ENCODE measurements at regions not wholly inside any gene's neighbourhood (a gene's known extent, or its start where the extent isn't known, plus 50 kb on each side); places are given as distances from the start of the nearest gene placed in this dataset.
"Not testable (repeated sequence)": the region's sequence is repeated elsewhere in the genome, so short reads cannot be mapped to it uniquely, and the experiment has no call there.

- Histone ChIP-seq H3K4me1 (ENCODE audit: control insufficient read depth, insufficient read depth, low read length, poor library complexity, severe bottlenecking) (no peaks in the 10 kb centered on the region), H3K36me3 (ENCODE audit: control insufficient read depth, insufficient read depth, low read length) (no peaks in the 10 kb centered on the region), H3K4me3 (ENCODE audit: extremely low read depth, insufficient read depth, low read length, poor library complexity, severe bottlenecking) (no peak overlapping the region), H3K27ac (ENCODE audit: low read depth, low read length, severe bottlenecking) (no peak overlapping the region), H3K9me3 (ENCODE audit: control insufficient read depth, low read length) (no peaks in the 10 kb centered on the region)
- WGBS, 2 experiments (ENCODE audit: insufficient coverage in 2 of 2), result 87 to 92% methylated on average over 3 of the region's 6 CpGs
Observed at GRCh38 chr4:173652283-173652931, 122.4 kb upstream of the HAND2 start.

GRCh38 chr4:173651651-173652282, 121.7 kb upstream of the HAND2 start:
- H3K4me1 ChIP-seq (ENCODE audit: control insufficient read depth, insufficient read depth, low read length, poor library complexity, severe bottlenecking), result no peaks in the 10 kb centered on the region
- H3K36me3 ChIP-seq (ENCODE audit: control insufficient read depth, insufficient read depth, low read length), result no peaks in the 10 kb centered on the region
- H3K27ac ChIP-seq (ENCODE audit: low read depth, low read length, severe bottlenecking), result no peak overlapping the region
- WGBS, 2 experiments (ENCODE audit: insufficient coverage in 2 of 2), result 70 to 96% methylated on average over 1 to 4 of the region's 7 CpGs
- no peaks in the 10 kb centered on the region for H3K9me3 ChIP-seq (ENCODE audit: control insufficient read depth, low read length)
- no peak overlapping the region for H3K4me3 ChIP-seq (ENCODE audit: extremely low read depth, insufficient read depth, low read length, poor library complexity, severe bottlenecking)

- H3K4me3 ChIP-seq (ENCODE audit: extremely low read depth, insufficient read depth, low read length, poor library complexity, severe bottlenecking), result no peak overlapping the region
- H3K27ac ChIP-seq (ENCODE audit: low read depth, low read length, severe bottlenecking), result no peak overlapping the region
- H3K9me3 ChIP-seq (ENCODE audit: control insufficient read depth, low read length), result no peaks in the 10 kb centered on the region
- 92% methylated on average over 2 of the region's 4 CpGs; no CpG with 5 or more reads in 1 of the 2 experiments for WGBS, 2 experiments (ENCODE audit: insufficient coverage in 2 of 2)
- H3K36me3 ChIP-seq (ENCODE audit: control insufficient read depth, insufficient read depth, low read length), result no peaks in the 10 kb centered on the region
- H3K4me1 ChIP-seq (ENCODE audit: control insufficient read depth, insufficient read depth, low read length, poor library complexity, severe bottlenecking), result no peaks in the 10 kb centered on the region
Observed at GRCh38 chr4:173647902-173648301, 117.9 kb upstream of the HAND2 start.

GRCh38 chr4:173642509-173642908, 112.5 kb upstream of the HAND2 start:
- no peaks in the 10 kb centered on the region for H3K9me3 ChIP-seq (ENCODE audit: control insufficient read depth, low read length)
- no peak overlapping the region for H3K27ac ChIP-seq (ENCODE audit: low read depth, low read length, severe bottlenecking)
- WGBS, 2 experiments (ENCODE audit: insufficient coverage in 2 of 2), result 21 to 29% methylated on average over 1 to 2 of the region's 3 CpGs
- no peak overlapping the region for H3K4me3 ChIP-seq (ENCODE audit: extremely low read depth, insufficient read depth, low read length, poor library complexity, severe bottlenecking)
- H3K36me3 ChIP-seq (ENCODE audit: control insufficient read depth, insufficient read depth, low read length), result no peaks in the 10 kb centered on the region
- no peaks in the 10 kb centered on the region for H3K4me1 ChIP-seq (ENCODE audit: control insufficient read depth, insufficient read depth, low read length, poor library complexity, severe bottlenecking)

GRCh38 chr4:173635395-173635794, 105.4 kb upstream of the HAND2 start:
- H3K27ac ChIP-seq (ENCODE audit: low read depth, low read length, severe bottlenecking), result no peak overlapping the region
- H3K36me3 ChIP-seq (ENCODE audit: control insufficient read depth, insufficient read depth, low read length), result no peaks in the 10 kb centered on the region

GRCh38 chr4:173626277-173626676, 96.2 kb upstream of the HAND2 start:
- no peaks in the 10 kb centered on the region for H3K36me3 ChIP-seq (ENCODE audit: control insufficient read depth, insufficient read depth, low read length)

More at GRCh38 chr4:173635395-173635794, 105.4 kb upstream of the HAND2 start:
- H3K9me3 ChIP-seq (ENCODE audit: control insufficient read depth, low read length), result peaks cover 11% of the 10 kb centered on the region
- no peak overlapping the region for H3K4me3 ChIP-seq (ENCODE audit: extremely low read depth, insufficient read depth, low read length, poor library complexity, severe bottlenecking)
- no peaks in the 10 kb centered on the region for H3K4me1 ChIP-seq (ENCODE audit: control insufficient read depth, insufficient read depth, low read length, poor library complexity, severe bottlenecking)

GRCh38 chr4:173618648-173619047, 88.6 kb upstream of the HAND2 start:
- WGBS, 2 experiments (ENCODE audit: insufficient coverage in 2 of 2), result 80 to 92% methylated on average over 2 to 3 of the region's 5 CpGs
- not testable (repeated sequence) for H3K27ac ChIP-seq (ENCODE audit: low read depth, low read length, severe bottlenecking); H3K4me1 ChIP-seq (ENCODE audit: control insufficient read depth, insufficient read depth, low read length, poor library complexity, severe bottlenecking); H3K36me3 ChIP-seq (ENCODE audit: control insufficient read depth, insufficient read depth, low read length); H3K4me3 ChIP-seq (ENCODE audit: extremely low read depth, insufficient read depth, low read length, poor library complexity, severe bottlenecking); H3K9me3 ChIP-seq (ENCODE audit: control insufficient read depth, low read length)

More at GRCh38 chr4:173626277-173626676, 96.2 kb upstream of the HAND2 start:
- WGBS, 2 experiments (ENCODE audit: insufficient coverage in 2 of 2), result no CpG with 5 or more reads among the region's 1 CpG
- H3K9me3 ChIP-seq (ENCODE audit: control insufficient read depth, low read length), result peaks cover 11% of the 10 kb centered on the region
- no peak overlapping the region for H3K27ac ChIP-seq (ENCODE audit: low read depth, low read length, severe bottlenecking)
- no peaks in the 10 kb centered on the region for H3K4me1 ChIP-seq (ENCODE audit: control insufficient read depth, insufficient read depth, low read length, poor library complexity, severe bottlenecking)
- no peak overlapping the region for H3K4me3 ChIP-seq (ENCODE audit: extremely low read depth, insufficient read depth, low read length, poor library complexity, severe bottlenecking)

GRCh38 chr4:173609158-173609557, 79.1 kb upstream of the HAND2 start:
- 60 to 76% methylated on average over 2 of the region's 2 CpGs for WGBS, 2 experiments (ENCODE audit: insufficient coverage in 2 of 2)
- no peaks in the 10 kb centered on the region for H3K9me3 ChIP-seq (ENCODE audit: control insufficient read depth, low read length)
- no peak overlapping the region for H3K4me3 ChIP-seq (ENCODE audit: extremely low read depth, insufficient read depth, low read length, poor library complexity, severe bottlenecking)

GRCh38 chr4:173608632-173609031, 78.6 kb upstream of the HAND2 start:
- H3K4me1 ChIP-seq (ENCODE audit: control insufficient read depth, insufficient read depth, low read length, poor library complexity, severe bottlenecking); H3K27ac ChIP-seq (ENCODE audit: low read depth, low read length, severe bottlenecking); H3K9me3 ChIP-seq (ENCODE audit: control insufficient read depth, low read length); H3K36me3 ChIP-seq (ENCODE audit: control insufficient read depth, insufficient read depth, low read length); H3K4me3 ChIP-seq (ENCODE audit: extremely low read depth, insufficient read depth, low read length, poor library complexity, severe bottlenecking): not testable (repeated sequence)
- WGBS, 2 experiments (ENCODE audit: insufficient coverage in 2 of 2), result 22 to 27% methylated on average over 8 to 12 of the region's 15 CpGs

More at GRCh38 chr4:173609158-173609557, 79.1 kb upstream of the HAND2 start:
- no peak overlapping the region for H3K27ac ChIP-seq (ENCODE audit: low read depth, low read length, severe bottlenecking)
- no peaks in the 10 kb centered on the region for H3K4me1 ChIP-seq (ENCODE audit: control insufficient read depth, insufficient read depth, low read length, poor library complexity, severe bottlenecking)
- H3K36me3 ChIP-seq (ENCODE audit: control insufficient read depth, insufficient read depth, low read length), result no peaks in the 10 kb centered on the region

- no peaks in the 10 kb centered on the region for H3K36me3 ChIP-seq (ENCODE audit: control insufficient read depth, insufficient read depth, low read length)
- 90 to 100% methylated on average over 1 to 2 of the region's 3 CpGs for WGBS, 2 experiments (ENCODE audit: insufficient coverage in 2 of 2)
- H3K9me3 ChIP-seq (ENCODE audit: control insufficient read depth, low read length), result no peaks in the 10 kb centered on the region
- no peak overlapping the region for H3K4me3 ChIP-seq (ENCODE audit: extremely low read depth, insufficient read depth, low read length, poor library complexity, severe bottlenecking)
- no peak overlapping the region for H3K27ac ChIP-seq (ENCODE audit: low read depth, low read length, severe bottlenecking)
- no peaks in the 10 kb centered on the region for H3K4me1 ChIP-seq (ENCODE audit: control insufficient read depth, insufficient read depth, low read length, poor library complexity, severe bottlenecking)
Observed at GRCh38 chr4:173591760-173592159, 61.7 kb upstream of the HAND2 start.

GRCh38 chr4:173590697-173591096, 60.7 kb upstream of the HAND2 start:
- H3K9me3 ChIP-seq (ENCODE audit: control insufficient read depth, low read length), result no peaks in the 10 kb centered on the region
- no peaks in the 10 kb centered on the region for H3K36me3 ChIP-seq (ENCODE audit: control insufficient read depth, insufficient read depth, low read length)
- H3K4me3 ChIP-seq (ENCODE audit: extremely low read depth, insufficient read depth, low read length, poor library complexity, severe bottlenecking), result no peak overlapping the region
- no peaks in the 10 kb centered on the region for H3K4me1 ChIP-seq (ENCODE audit: control insufficient read depth, insufficient read depth, low read length, poor library complexity, severe bottlenecking)
- 89 to 96% methylated on average over 3 to 4 of the region's 4 CpGs for WGBS, 2 experiments (ENCODE audit: insufficient coverage in 2 of 2)
- H3K27ac ChIP-seq (ENCODE audit: low read depth, low read length, severe bottlenecking), result no peak overlapping the region

All from mesodermal cell (in vitro differentiated cells).